IPS-11a (cell line): ENCODE measurements at regions not wholly inside any gene's neighbourhood (a gene's known extent, or its start where the extent isn't known, plus 50 kb on each side); places are given as distances from the start of the nearest gene placed in this dataset.
A peak's percentile ranks its signal among the peaks of the same experiment; 100 is the strongest.

Source experiments
- H3K4me3 ChIP-seq: one replicate; pipeline ENCODE4 v1.5.1; 2013; ENCODE audit warnings: low read depth, low read length, control low read depth

GRCh38 chr2:168338292-168338691 lies 90.9 kb upstream of the STK39 start:
- H3K4me3 ChIP-seq, result no peak overlapping the region

- no peak overlapping the region for H3K4me3 ChIP-seq
These were observed 91.5 kb upstream of the STK39 start for GRCh38 chr2:168338803-168339437.

GRCh38 chr2:168340931-168341330 lies 93.5 kb upstream of the STK39 start:
- H3K4me3 ChIP-seq, result no peak overlapping the region

GRCh38 chr2:168343586-168343985 lies 96.2 kb upstream of the STK39 start:
- no peak overlapping the region for H3K4me3 ChIP-seq

GRCh38 chr2:168344706-168345105 lies 97.3 kb upstream of the STK39 start:
- H3K4me3 ChIP-seq, result no peak overlapping the region

- no peak overlapping the region for H3K4me3 ChIP-seq
These were observed 98.2 kb upstream of the STK39 start for GRCh38 chr2:168345601-168346000.

- H3K4me3 ChIP-seq, result peak overlapping the region; percentile 35
These were observed 99.5 kb upstream of the STK39 start for GRCh38 chr2:168346725-168347477.

GRCh38 chr2:168348076-168348475 lies 100.7 kb upstream of the STK39 start:
- no peak overlapping the region for H3K4me3 ChIP-seq

- H3K4me3 ChIP-seq, result no peak overlapping the region
These were observed 103.0 kb upstream of the STK39 start for GRCh38 chr2:168350380-168350779.

GRCh38 chr2:168353251-168353650 lies 102.8 kb upstream of the CERS6 start:
- H3K4me3 ChIP-seq, result no peak overlapping the region

GRCh38 chr2:168354499-168354898 lies 101.6 kb upstream of the CERS6 start:
- H3K4me3 ChIP-seq, result no peak overlapping the region

- H3K4me3 ChIP-seq, result no peak overlapping the region
These were observed 101.0 kb upstream of the CERS6 start for GRCh38 chr2:168355121-168355520.

GRCh38 chr2:168355779-168356476 lies 100.1 kb upstream of the CERS6 start:
- no peak overlapping the region for H3K4me3 ChIP-seq

GRCh38 chr2:168356477-168356835 lies 99.6 kb upstream of the CERS6 start:
- H3K4me3 ChIP-seq, result no peak overlapping the region

GRCh38 chr2:168357797-168358472 lies 98.1 kb upstream of the CERS6 start:
- H3K4me3 ChIP-seq, result no peak overlapping the region

GRCh38 chr2:168359082-168359481 lies 97.0 kb upstream of the CERS6 start:
- H3K4me3 ChIP-seq, result no peak overlapping the region

- H3K4me3 ChIP-seq, result no peak overlapping the region
These were observed 92.6 kb upstream of the CERS6 start for GRCh38 chr2:168363347-168364092.

GRCh38 chr2:168365094-168365621 lies 90.9 kb upstream of the CERS6 start:
- no peak overlapping the region for H3K4me3 ChIP-seq

- H3K4me3 ChIP-seq, result no peak overlapping the region
These were observed 87.0 kb upstream of the CERS6 start for GRCh38 chr2:168369031-168369430.

- no peak overlapping the region for H3K4me3 ChIP-seq
These were observed 84.6 kb upstream of the CERS6 start for GRCh38 chr2:168371273-168372019.
